KMS-11 (cell line): ENCODE measurements at regions not wholly inside any gene's neighbourhood (a gene's known extent, or its start where the extent isn't known, plus 50 kb on each side); places are given as distances from the start of the nearest gene placed in this dataset.

Experiments used
- H2AFZ ChIP-seq: fragments of 200-600 bp; sonication (generic); 2 replicates; pipeline ENCODE4 v1.6.1; 2016; ENCODE audit warnings: antibody characterized with exemption, mixed run types, low read depth
- H3K27ac ChIP-seq: fragments of 200-600 bp; sonication (generic); 2 replicates; pipeline ENCODE4 v1.6.1; 2016; ENCODE audit warnings: mild to moderate bottlenecking, mixed run types
- H3K27me3 ChIP-seq: fragments of 200-600 bp; sonication (generic); 2 replicates; pipeline ENCODE4 v1.6.1; 2017; ENCODE audit warnings: mild to moderate bottlenecking, low read depth, mixed run types, moderate library complexity; ENCODE audit not compliant: insufficient read depth
- H3K36me3 ChIP-seq: fragments of 200-600 bp; sonication (generic); 2 replicates; pipeline ENCODE4 v1.6.1; 2017; ENCODE audit warnings: mild to moderate bottlenecking, mixed run types; ENCODE audit not compliant: insufficient read depth
- H3K4me1 ChIP-seq: fragments of 200-600 bp; sonication (generic); 2 replicates; pipeline ENCODE4 v1.6.1; 2016; ENCODE audit warnings: mild to moderate bottlenecking, low read depth, mixed run types; ENCODE audit not compliant: poor library complexity, severe bottlenecking
- H3K4me2 ChIP-seq: fragments of 200-600 bp; sonication (generic); 2 replicates; pipeline ENCODE4 v1.7.0; 2016; ENCODE audit warnings: mild to moderate bottlenecking, mixed run types
- H3K4me3 ChIP-seq: fragments of 200-600 bp; sonication (generic); IDR thresholded peaks from 2 replicates; pipeline ENCODE4 v1.6.1; 2017; ENCODE audit warnings: low read depth, low read length, mixed read lengths; ENCODE audit not compliant: insufficient read depth
- H3K79me2 ChIP-seq: fragments of 200-600 bp; sonication (generic); 2 replicates; pipeline ENCODE4 v1.6.1; 2016; ENCODE audit warnings: low read depth, mixed run types; ENCODE audit not compliant: insufficient read depth
- H3K9ac ChIP-seq: fragments of 200-600 bp; sonication (generic); 2 replicates; pipeline ENCODE4 v1.6.1; 2016; ENCODE audit warnings: mild to moderate bottlenecking, mixed run types
- H4K20me1 ChIP-seq: fragments of 200-600 bp; sonication (generic); 2 replicates; pipeline ENCODE4 v1.6.1; 2016; ENCODE audit warnings: mild to moderate bottlenecking, mixed run types; ENCODE audit not compliant: insufficient read depth
- TF ChIP-seq, protein P1 (sequence below): fragments of 200-600 bp; sonication (generic); conservative IDR thresholded peaks from 2 replicates; pipeline ENCODE4 v1.6.1; 2017; ENCODE audit warnings: low read depth, mild to moderate bottlenecking, antibody characterized with exemption, low read length, moderate library complexity, mixed read lengths

DNA sequence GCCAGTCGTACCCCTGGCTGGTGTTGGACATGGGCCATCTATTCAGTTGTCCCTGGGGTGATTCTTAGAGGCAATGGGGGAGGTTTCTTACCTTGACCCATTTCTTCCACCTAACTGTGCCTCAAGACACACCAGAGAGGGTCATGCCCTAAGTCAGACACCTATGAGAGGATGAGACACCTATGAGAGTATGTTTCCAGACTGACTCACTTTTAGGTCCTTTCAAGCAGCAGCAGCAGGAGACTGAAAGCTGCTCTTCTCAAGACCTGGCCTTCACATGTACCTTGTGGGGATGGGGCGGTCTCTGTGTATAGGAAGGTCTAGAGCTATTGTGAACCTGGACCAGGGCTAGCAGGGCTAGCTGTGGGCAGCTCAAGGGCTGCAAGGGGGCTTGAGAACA lies 130.1 kb downstream of the TENT4A start:
- H3K4me3 ChIP-seq: no peak overlapping the region
- H3K79me2 ChIP-seq: no peaks in the 10 kb centered on the region
- H3K27ac ChIP-seq: no peak overlapping the region
- no peak overlapping the region for H3K9ac ChIP-seq
- H3K36me3 ChIP-seq: no peaks in the 10 kb centered on the region
- H3K4me2 ChIP-seq: no peak overlapping the region
- H2AFZ ChIP-seq: no peak overlapping the region
- TF ChIP-seq, protein P1, sequence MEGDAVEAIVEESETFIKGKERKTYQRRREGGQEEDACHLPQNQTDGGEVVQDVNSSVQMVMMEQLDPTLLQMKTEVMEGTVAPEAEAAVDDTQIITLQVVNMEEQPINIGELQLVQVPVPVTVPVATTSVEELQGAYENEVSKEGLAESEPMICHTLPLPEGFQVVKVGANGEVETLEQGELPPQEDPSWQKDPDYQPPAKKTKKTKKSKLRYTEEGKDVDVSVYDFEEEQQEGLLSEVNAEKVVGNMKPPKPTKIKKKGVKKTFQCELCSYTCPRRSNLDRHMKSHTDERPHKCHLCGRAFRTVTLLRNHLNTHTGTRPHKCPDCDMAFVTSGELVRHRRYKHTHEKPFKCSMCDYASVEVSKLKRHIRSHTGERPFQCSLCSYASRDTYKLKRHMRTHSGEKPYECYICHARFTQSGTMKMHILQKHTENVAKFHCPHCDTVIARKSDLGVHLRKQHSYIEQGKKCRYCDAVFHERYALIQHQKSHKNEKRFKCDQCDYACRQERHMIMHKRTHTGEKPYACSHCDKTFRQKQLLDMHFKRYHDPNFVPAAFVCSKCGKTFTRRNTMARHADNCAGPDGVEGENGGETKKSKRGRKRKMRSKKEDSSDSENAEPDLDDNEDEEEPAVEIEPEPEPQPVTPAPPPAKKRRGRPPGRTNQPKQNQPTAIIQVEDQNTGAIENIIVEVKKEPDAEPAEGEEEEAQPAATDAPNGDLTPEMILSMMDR: no peak
- H3K4me1 ChIP-seq: no peaks in the 10 kb centered on the region
- H3K27me3 ChIP-seq: no peaks in the 10 kb centered on the region
- H4K20me1 ChIP-seq: no peaks in the 10 kb centered on the region

DNA sequence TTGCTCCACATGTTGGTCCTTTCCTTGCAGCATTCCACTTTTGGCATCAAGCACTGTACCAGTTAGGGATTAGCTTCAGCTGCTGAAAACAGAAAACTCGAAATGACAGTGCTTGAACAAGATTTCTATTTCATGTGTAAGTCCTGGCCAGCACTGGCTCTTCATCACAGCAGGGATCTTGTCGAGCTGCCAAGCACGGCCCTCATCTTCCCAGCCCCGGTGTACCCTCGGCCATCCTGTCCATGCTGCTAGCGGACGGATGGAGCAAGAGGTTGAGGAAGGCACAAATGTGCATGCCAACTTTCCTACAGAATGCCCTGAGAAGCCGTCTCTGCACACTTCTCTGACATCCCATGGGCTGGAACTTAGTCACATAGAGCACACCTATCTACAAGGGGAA lies 130.6 kb downstream of the TENT4A start:
- H3K4me3 ChIP-seq: no peak overlapping the region
- TF ChIP-seq, protein P1: no peak

GRCh38 chr5:6845856-6846255 lies 132.6 kb downstream of the TENT4A start:
- Histone ChIP-seq H3K4me3 (no peak overlapping the region), H3K27me3 (no peaks in the 10 kb centered on the region), H3K79me2 (no peaks in the 10 kb centered on the region), H3K9ac (no peak overlapping the region), H2AFZ (no peak overlapping the region), H3K36me3 (no peaks in the 10 kb centered on the region), H3K4me1 (no peaks in the 10 kb centered on the region), H3K4me2 (no peak overlapping the region), H4K20me1 (no peaks in the 10 kb centered on the region), H3K27ac (no peak overlapping the region)
- TF ChIP-seq, protein P1: no peak

More for the DNA sequence above, 130.6 kb downstream of the TENT4A start:
- Histone ChIP-seq H3K27me3 (no peaks in the 10 kb centered on the region), H4K20me1 (no peaks in the 10 kb centered on the region), H3K4me1 (no peaks in the 10 kb centered on the region), H3K4me2 (no peak overlapping the region), H3K36me3 (no peaks in the 10 kb centered on the region), H3K79me2 (no peaks in the 10 kb centered on the region), H3K27ac (no peak overlapping the region), H2AFZ (no peak overlapping the region), H3K9ac (no peak overlapping the region)

DNA sequence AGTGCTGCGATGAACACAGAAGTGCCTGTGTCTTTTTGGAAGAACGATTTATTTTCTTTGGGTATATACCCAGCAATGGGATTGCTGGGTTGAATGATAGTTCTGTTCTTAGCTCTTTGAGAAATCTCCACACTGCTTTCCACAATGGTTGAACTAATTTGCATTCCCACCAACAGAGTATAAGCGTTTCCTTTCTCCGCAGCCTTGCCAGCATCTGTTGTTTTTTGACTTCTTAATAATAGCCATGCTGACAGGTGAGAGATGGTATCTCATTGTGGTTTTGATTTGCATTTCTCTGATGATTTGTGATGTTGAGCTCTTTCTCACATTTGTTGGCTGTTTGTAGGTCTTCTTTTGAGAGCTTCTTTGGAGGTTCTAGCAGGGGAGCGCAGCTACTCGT lies 134.6 kb downstream of the TENT4A start:
- no peak overlapping the region for H3K9ac ChIP-seq
- no peak overlapping the region for H3K4me2 ChIP-seq
- no peaks in the 10 kb centered on the region for H4K20me1 ChIP-seq
- H3K4me3 ChIP-seq: no peak overlapping the region
- H3K79me2 ChIP-seq: no peaks in the 10 kb centered on the region
- H3K27ac ChIP-seq: no peak overlapping the region
- no peaks in the 10 kb centered on the region for H3K36me3 ChIP-seq
- H3K4me1 ChIP-seq: no peaks in the 10 kb centered on the region
- no peaks in the 10 kb centered on the region for H3K27me3 ChIP-seq
- no peak overlapping the region for H2AFZ ChIP-seq
- TF ChIP-seq, protein P1: no peak
